ENCODE measurements at regions not wholly inside any gene's neighbourhood (a gene's known extent, or its start where the extent isn't known, plus 50 kb on each side); places are given as distances from the start of the nearest gene placed in this dataset.

GRCh38 chr2:8518979-8519668 lies 162.7 kb upstream of the ID2 start:
- TF ChIP-seq CTCF (IDR thresholded peaks at IDR 0.05; ENCODE audit: low read depth, low read length, poor library complexity, severe bottlenecking) (no peak), EZH2phosphoT487 (IDR thresholded peaks at IDR 0.05; ENCODE audit: borderline replicate concordance, low read length) (no peak)

All from DOHH2 (cell line).